ENCODE measurements at regions not wholly inside any gene's neighbourhood (a gene's known extent, or its start where the extent isn't known, plus 50 kb on each side); places are given as distances from the start of the nearest gene placed in this dataset.

DNA sequence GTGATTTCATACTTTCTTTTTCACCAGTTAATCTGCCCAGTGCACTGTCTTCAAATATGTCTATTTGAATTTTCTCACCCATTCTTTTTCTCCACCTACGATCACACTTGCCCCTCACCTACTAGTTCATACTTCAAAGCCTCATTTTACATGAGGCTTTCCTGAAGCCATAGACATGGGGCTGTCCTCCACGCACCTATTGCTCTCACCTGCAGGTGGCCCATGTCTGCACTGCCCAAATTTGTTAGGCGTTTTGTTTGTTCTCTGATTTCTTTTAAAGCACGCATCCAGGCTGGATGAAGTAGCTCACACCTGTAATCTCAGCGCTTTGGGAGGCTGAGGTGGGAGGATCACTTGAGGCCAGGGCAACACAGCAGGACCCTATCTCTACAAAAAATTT is 106.8 kb upstream of the RIPOR2 start:
- TF ChIP-seq, protein P1, sequence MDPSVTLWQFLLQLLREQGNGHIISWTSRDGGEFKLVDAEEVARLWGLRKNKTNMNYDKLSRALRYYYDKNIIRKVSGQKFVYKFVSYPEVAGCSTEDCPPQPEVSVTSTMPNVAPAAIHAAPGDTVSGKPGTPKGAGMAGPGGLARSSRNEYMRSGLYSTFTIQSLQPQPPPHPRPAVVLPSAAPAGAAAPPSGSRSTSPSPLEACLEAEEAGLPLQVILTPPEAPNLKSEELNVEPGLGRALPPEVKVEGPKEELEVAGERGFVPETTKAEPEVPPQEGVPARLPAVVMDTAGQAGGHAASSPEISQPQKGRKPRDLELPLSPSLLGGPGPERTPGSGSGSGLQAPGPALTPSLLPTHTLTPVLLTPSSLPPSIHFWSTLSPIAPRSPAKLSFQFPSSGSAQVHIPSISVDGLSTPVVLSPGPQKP (IDR thresholded peaks at IDR 0.05; ENCODE audit: borderline replicate concordance, low read depth, low read length): no peak
- TF ChIP-seq CEBPB (IDR thresholded peaks at IDR 0.05; ENCODE audit: low read depth, low read length) (no peak), MXI1 (IDR thresholded peaks at IDR 0.05; ENCODE audit: borderline replicate concordance, low read depth, low read length) (no peak), RAD21 (IDR thresholded peaks at IDR 0.05; ENCODE audit: low read length) (no peak), MAFK (IDR thresholded peaks at IDR 0.05; ENCODE audit: low read depth, low read length) (no peak), BHLHE40 (IDR thresholded peaks at IDR 0.05; ENCODE audit: low read depth, low read length) (no peak), RFX5 (IDR thresholded peaks at IDR 0.05; ENCODE audit: low read depth, low read length) (no peak), CHD1 (IDR thresholded peaks at IDR 0.05; ENCODE audit: low read depth, low read length) (no peak)
- TF ChIP-seq, protein P2, sequence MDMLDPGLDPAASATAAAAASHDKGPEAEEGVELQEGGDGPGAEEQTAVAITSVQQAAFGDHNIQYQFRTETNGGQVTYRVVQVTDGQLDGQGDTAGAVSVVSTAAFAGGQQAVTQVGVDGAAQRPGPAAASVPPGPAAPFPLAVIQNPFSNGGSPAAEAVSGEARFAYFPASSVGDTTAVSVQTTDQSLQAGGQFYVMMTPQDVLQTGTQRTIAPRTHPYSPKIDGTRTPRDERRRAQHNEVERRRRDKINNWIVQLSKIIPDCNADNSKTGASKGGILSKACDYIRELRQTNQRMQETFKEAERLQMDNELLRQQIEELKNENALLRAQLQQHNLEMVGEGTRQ (IDR thresholded peaks at IDR 0.05; ENCODE audit: low read depth, low read length): no peak
- no peak overlapping the region for H2BK5ac ChIP-seq (ENCODE audit: low read depth, low read length, poor library complexity, severe bottlenecking)
- no peak overlapping the region for H3K9ac ChIP-seq (ENCODE audit: low read depth, low read length)
- no peak overlapping the region for H3K56ac ChIP-seq (ENCODE audit: extremely low read depth, insufficient read depth, low read length)
- no peak overlapping the region for H2AK5ac ChIP-seq (ENCODE audit: low read depth, low read length)
- 86 to 100% methylated on average over 1 of the region's 5 CpGs for WGBS, 2 experiments (ENCODE audit: extremely low coverage in 2 of 2, insufficient read length in 1 of 2)
- H3K79me1 ChIP-seq (ENCODE audit: low read depth in 1 of 2, low read length in 2 of 2): no peaks in the 10 kb centered on the region
- peaks cover 4% of the 10 kb centered on the region; the same call in 1 of the 2 replicates for H3K4me1 ChIP-seq (ENCODE audit: control insufficient read depth, insufficient read depth, low read length)
- no peaks in the 10 kb centered on the region for H3K9me3 ChIP-seq (ENCODE audit: control insufficient read depth, insufficient read depth, low read length)
- no peak overlapping the region for H3K4me2 ChIP-seq (ENCODE audit: low read depth, low read length)
- no peaks in the 10 kb centered on the region for H3K36me3 ChIP-seq (ENCODE audit: control insufficient read depth, insufficient read depth, low read length)
- no peak overlapping the region for H3K14ac ChIP-seq (replicated peaks; ENCODE audit: low read depth, low read length)
- H3K18ac ChIP-seq (ENCODE audit: low read depth, low read length): no peak overlapping the region
- in situ Hi-C loops (cut with MboI; ENCODE audit: low sequenced_read_pairs) (no loop called here), dilution Hi-C loops (cut with HindIII; ENCODE audit: low sequenced_read_pairs, unreplicated experiment) (no loop called here), intact Hi-C loops (cut with micrococcal nuclease) (no loop called here)
- no peaks in the 10 kb centered on the region for H4K20me1 ChIP-seq (ENCODE audit: insufficient read depth, low read length)
- ChIA-PET POLR2A (ENCODE audit: unreplicated experiment) (no interaction called here), CTCF (interaction anchor here (0.7 kb wide), 1 partner anchor 132 kb away, joined by 3 read pairs; no protein-coding TSS in a partner anchor)
- no peak overlapping the region for H3K27ac ChIP-seq (ENCODE audit: insufficient read depth, low read length)
- no peak overlapping the region for H2BK120ac ChIP-seq (ENCODE audit: low read depth, low read length)
- H4K91ac ChIP-seq (ENCODE audit: insufficient read depth, low read depth, low read length): no peak overlapping the region
- H3K9me1 ChIP-seq (ENCODE audit: insufficient read depth, low read length): peaks cover 4% of the 10 kb centered on the region; the same call in 1 of the 2 replicates
- H4K5ac ChIP-seq (ENCODE audit: low read depth, low read length): no peak overlapping the region
- no peak overlapping the region for H4K8ac ChIP-seq (ENCODE audit: low read depth in 2 of 2, low read length in 2 of 2)
- H2AFZ ChIP-seq (replicated peaks; ENCODE audit: low read length, poor library complexity): no peak overlapping the region
- H3K27me3 ChIP-seq (ENCODE audit: control insufficient read depth, insufficient read depth, low read length): no peaks in the 10 kb centered on the region
- no peak for ATAC-seq (ENCODE audit: low read depth)
- no peak overlapping the region for H3K4me3 ChIP-seq (ENCODE audit: insufficient read depth, low read depth, low read length)
- BruUV-seq (replicated peaks): no TSS peak
- H2BK15ac ChIP-seq (ENCODE audit: low read depth, low read length): no peak overlapping the region; the same call in 2 of the 3 replicates
- H2BK20ac ChIP-seq (ENCODE audit: low read depth, low read length): no peak overlapping the region
- H3K4ac ChIP-seq (ENCODE audit: low read depth, low read length): no peak overlapping the region; the same call in 1 of the 2 replicates
- DNase-seq: no peak
- no peak overlapping the region for H3K23ac ChIP-seq (ENCODE audit: low read depth, low read length)
- no peak overlapping the region for H2AK9ac ChIP-seq (replicated peaks; ENCODE audit: low read depth, low read length, poor library complexity)

Measured in IMR-90 (cell line).